ENCODE measurements at regions not wholly inside any gene's neighbourhood (a gene's known extent, or its start where the extent isn't known, plus 50 kb on each side); places are given as distances from the start of the nearest gene placed in this dataset.

DNA sequence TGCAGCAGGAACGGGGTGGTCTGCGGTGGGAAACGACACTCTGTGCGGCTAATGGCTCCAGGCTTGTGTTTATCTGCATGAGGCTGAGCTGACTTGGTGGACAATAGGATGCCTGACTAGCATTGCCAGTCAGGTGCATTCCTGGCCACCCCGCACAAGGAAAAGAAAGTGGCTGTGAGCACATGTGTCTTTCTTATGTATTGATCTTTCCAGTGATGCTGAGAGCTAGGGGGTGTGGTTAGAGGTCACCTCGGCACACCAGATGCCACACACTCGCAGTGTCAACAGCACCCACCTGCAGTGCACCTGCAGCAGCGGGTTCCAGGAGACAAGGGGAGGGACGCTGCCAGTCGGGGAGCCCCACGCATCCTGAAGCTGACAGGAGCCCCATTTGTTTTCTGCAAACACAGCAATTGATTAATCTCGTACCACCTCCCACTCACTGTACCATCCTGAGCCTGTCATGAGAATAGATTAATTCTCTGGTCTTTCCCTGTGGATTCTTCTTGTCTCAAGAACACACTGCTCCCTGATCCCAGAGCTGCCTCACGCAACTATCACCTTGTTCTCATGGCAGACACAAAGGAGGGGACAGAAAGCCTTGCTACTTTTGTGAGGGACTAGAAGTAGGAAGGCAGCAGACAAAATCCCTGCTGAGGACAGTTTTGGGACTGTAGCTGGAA lies 251.7 kb upstream of the WWC1 start:
- TF ChIP-seq, protein P1, sequence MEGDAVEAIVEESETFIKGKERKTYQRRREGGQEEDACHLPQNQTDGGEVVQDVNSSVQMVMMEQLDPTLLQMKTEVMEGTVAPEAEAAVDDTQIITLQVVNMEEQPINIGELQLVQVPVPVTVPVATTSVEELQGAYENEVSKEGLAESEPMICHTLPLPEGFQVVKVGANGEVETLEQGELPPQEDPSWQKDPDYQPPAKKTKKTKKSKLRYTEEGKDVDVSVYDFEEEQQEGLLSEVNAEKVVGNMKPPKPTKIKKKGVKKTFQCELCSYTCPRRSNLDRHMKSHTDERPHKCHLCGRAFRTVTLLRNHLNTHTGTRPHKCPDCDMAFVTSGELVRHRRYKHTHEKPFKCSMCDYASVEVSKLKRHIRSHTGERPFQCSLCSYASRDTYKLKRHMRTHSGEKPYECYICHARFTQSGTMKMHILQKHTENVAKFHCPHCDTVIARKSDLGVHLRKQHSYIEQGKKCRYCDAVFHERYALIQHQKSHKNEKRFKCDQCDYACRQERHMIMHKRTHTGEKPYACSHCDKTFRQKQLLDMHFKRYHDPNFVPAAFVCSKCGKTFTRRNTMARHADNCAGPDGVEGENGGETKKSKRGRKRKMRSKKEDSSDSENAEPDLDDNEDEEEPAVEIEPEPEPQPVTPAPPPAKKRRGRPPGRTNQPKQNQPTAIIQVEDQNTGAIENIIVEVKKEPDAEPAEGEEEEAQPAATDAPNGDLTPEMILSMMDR (IDR thresholded peaks at IDR 0.05; ENCODE audit: poor library complexity), result no peak
- TF ChIP-seq EZH2phosphoT487 (IDR thresholded peaks at IDR 0.05; ENCODE audit: low read depth, severe bottlenecking, unreplicated experiment), result no peak
- TF ChIP-seq EZH2 (IDR thresholded peaks at IDR 0.05; ENCODE audit: borderline replicate concordance), result no peak

All from hepatocyte (in vitro differentiated cells).